HepG2 (cell line): ENCODE measurements at regions not wholly inside any gene's neighbourhood (a gene's known extent, or its start where the extent isn't known, plus 50 kb on each side); places are given as distances from the start of the nearest gene placed in this dataset.

Experiments used
- ATAC-seq: fragments of 200-7000 bp; cut with Tn5 transposase; 3 replicates; pipeline ENCODE4 v1.9.1; 2020; ENCODE audit warnings: mild to moderate bottlenecking, moderate library complexity
- BruUV-seq: library from RNA; stranded (reverse); fragments of 400-500 nt; replicated peaks from 2 replicates; lab custom pipeline; 2021; lab: Mats Ljungman, UMichigan
- CTCF ChIA-PET: fragments of 300-600 bp; formaldehyde crosslinking; extraction: SDS; loops from one replicate; lab custom pipeline; 2021; ENCODE audit warnings: low total read pairs, inconsistent platforms, low intra/inter-chr PET ratio; lab: Yijun Ruan, JAX
- POLR2A ChIA-PET: fragments of 350-600 bp; sonication (Branson Sonifier 250); formaldehyde crosslinking; loops from one replicate; lab custom pipeline; 2020; ENCODE audit warnings: antibody characterized with exemption, inconsistent platforms; lab: Yijun Ruan, JAX
- DNase-seq: peaks from one replicate; pipeline ENCODE4 v3.0.0-alpha.2; 2015; ENCODE audit warnings: low spot score
- FAIRE-seq: peaks from 3 replicates; lab custom pipeline; 2011; peaks lifted over from hg19 to GRCh38; lab: Jason Lieb, UNC
- H2AFZ ChIP-seq: one replicate; pipeline ENCODE4 v1.6.1; 2011; ENCODE audit warnings: low read length, inconsistent platforms
- H3K27ac ChIP-seq: fragments of 300-600 bp; 3 replicates; pipeline ENCODE4 v1.8.0; 2011; ENCODE audit warnings: mixed run types, mild to moderate bottlenecking, mixed read lengths, low read length, inconsistent platforms; ENCODE audit not compliant: insufficient read depth; ENCODE audit errors: extremely low read length
- H3K27me3 ChIP-seq, 2 experiments: fragments of 200-600 bp in 1 of 2; 2 replicates in 1 of 2; 3 replicates in 1 of 2; pipeline versions ENCODE4 v1.6.0 to v1.8.0; 2011; ENCODE audit warnings: low read length in 2 of 2, mild to moderate bottlenecking in 2 of 2, moderate library complexity in 2 of 2, inconsistent platforms in 1 of 2; ENCODE audit not compliant: insufficient read depth in 2 of 2, control insufficient read depth in 1 of 2
- H3K36me3 ChIP-seq, 2 experiments: fragments of 200-600 bp in 1 of 2; replicated peaks in 1 of 2; 2 replicates in 1 of 2; 3 replicates in 1 of 2; pipeline versions ENCODE4 v1.5.1 to v1.8.0; 2011; ENCODE audit warnings: low read length in 2 of 2, inconsistent platforms in 1 of 2; ENCODE audit not compliant: insufficient read depth in 2 of 2, control insufficient read depth in 1 of 2
- H3K4me1 ChIP-seq: 2 replicates; pipeline ENCODE4 v1.5.1; 2012; ENCODE audit warnings: low read length, inconsistent platforms; ENCODE audit not compliant: insufficient read depth
- H3K4me2 ChIP-seq: 2 replicates; pipeline ENCODE4 v1.6.0; 2011; ENCODE audit warnings: low read depth, low read length, inconsistent platforms
- H3K4me3 ChIP-seq, 3 experiments: fragments of 200-600 bp in 1 of 3; sonication (generic), shearing (Covaris generic) in 1 of 3; replicated peaks in 1 of 3; 2 replicates each; pipeline ENCODE4 v1.5.1; 2011 to 2016; ENCODE audit warnings: low read length in 3 of 3, inconsistent platforms in 2 of 3, low read depth in 2 of 3, mild to moderate bottlenecking in 2 of 3, control low read depth in 1 of 3, mixed read lengths in 1 of 3; ENCODE audit not compliant: insufficient read depth in 1 of 3
- H3K79me2 ChIP-seq: one replicate; pipeline ENCODE4 v1.6.1; 2011; ENCODE audit warnings: low read length, inconsistent platforms; ENCODE audit not compliant: insufficient read depth
- H3K9ac ChIP-seq: 2 replicates; pipeline ENCODE4 v1.6.0; 2011; ENCODE audit warnings: mild to moderate bottlenecking, low read depth, low read length, inconsistent platforms; ENCODE audit not compliant: insufficient read depth
- H3K9me3 ChIP-seq: 2 replicates; pipeline ENCODE4 v1.5.1; 2012; ENCODE audit warnings: mild to moderate bottlenecking, low read length
- H4K20me1 ChIP-seq: 2 replicates; pipeline ENCODE4 v1.6.0; 2011; ENCODE audit warnings: inconsistent platforms, mild to moderate bottlenecking, low read length, moderate library complexity; ENCODE audit not compliant: insufficient read depth
- CSRNP2 ChIP-seq: sonication (generic); formaldehyde crosslinking; conservative IDR thresholded peaks from 2 replicates; pipeline ENCODE4 v1.8.0; 2022; ENCODE audit warnings: low read depth, missing genetic modification reagents
- FOXM1 ChIP-seq: sonication (generic); formaldehyde crosslinking; IDR thresholded peaks from 2 replicates; pipeline ENCODE4 v1.5.0; 2020; ENCODE audit warnings: missing genetic modification reagents
- LBX2 ChIP-seq: sonication (generic); formaldehyde crosslinking; IDR thresholded peaks from 2 replicates; pipeline ENCODE4 v1.5.0; 2020; ENCODE audit warnings: missing genetic modification reagents, mild to moderate bottlenecking, borderline replicate concordance
- MAFK ChIP-seq, 2 experiments: IDR thresholded peaks in 1 of 2; conservative IDR thresholded peaks in 1 of 2; 2 replicates each; pipeline ENCODE4 v1.6.1; 2011; ENCODE audit warnings: improper control_type of control experiment in 2 of 2, low read length in 2 of 2
- NFKBIZ ChIP-seq: IDR thresholded peaks from 2 replicates; pipeline ENCODE4 v1.6.1; 2018; ENCODE audit warnings: missing genetic modification reagents, missing compliant biosample characterization
- PHF20 ChIP-seq: sonication (generic); formaldehyde crosslinking; IDR thresholded peaks from 2 replicates; pipeline ENCODE4 v1.5.0; 2020; ENCODE audit warnings: mild to moderate bottlenecking, missing genetic modification reagents
- ZNF12 ChIP-seq: sonication (generic); formaldehyde crosslinking; IDR thresholded peaks from 2 replicates; pipeline ENCODE4 v1.5.0; 2020; ENCODE audit warnings: missing genetic modification reagents
- WGBS: methylation state at CpG from one replicate; pipeline ENCODE4 v1.1.6; 2017; ENCODE audit warnings: low lambda C conversion rate; 5-methylcytosine and 5-hydroxymethylcytosine counted together
- in situ Hi-C: cut with HindIII; loops from 2 replicates; pipeline ENCODE4 v1.10.0; 2017; ENCODE audit warnings: low pct_unique_long_range_greater_than_20kb; ENCODE audit not compliant: extremely low pct_ligation_motif_present
- intact Hi-C: fragments of 100-400 bp; cut with micrococcal nuclease; formaldehyde crosslinking; loops from one replicate; pipeline ENCODE4 v1.10.0; 2022; ENCODE audit not compliant: unreplicated experiment
- TF ChIP-seq, protein P1 (sequence below): fragments of 450-650 bp; IDR thresholded peaks from 2 replicates; pipeline ENCODE4 v1.6.1; 2016
- TF ChIP-seq, protein P2 (sequence below), 2 experiments: sonication (generic) in 1 of 2; formaldehyde crosslinking in 1 of 2; IDR thresholded peaks; 2 replicates each; pipeline versions ENCODE4 v1.4.0 to v1.6.1; 2018 to 2020; ENCODE audit warnings: missing genetic modification reagents in 2 of 2, borderline replicate concordance in 1 of 2, low read depth in 1 of 2, mild to moderate bottlenecking in 1 of 2, missing biosample characterization in 1 of 2

GRCh38 chr7:3112479-3113134 lies 68.9 kb upstream of the CARD11 start:
- in situ Hi-C loops: no loop called here
- no peak for ATAC-seq
- H4K20me1 ChIP-seq: no peaks in the 10 kb centered on the region
- no peak overlapping the region for H3K9ac ChIP-seq
- BruUV-seq: no TSS peak
- intact Hi-C loops: no loop called here
- POLR2A ChIA-PET: no interaction called here
- no peak for DNase-seq
- CTCF ChIA-PET: no interaction called here
- 60% methylated on average over 2 of the region's 5 CpGs for WGBS
- H3K4me2 ChIP-seq: no peak overlapping the region
- no peak for FAIRE-seq
- H3K4me1 ChIP-seq: no peaks in the 10 kb centered on the region
- no peak overlapping the region for H3K27ac ChIP-seq
- no peaks in the 10 kb centered on the region for H3K36me3 ChIP-seq
- H3K9me3 ChIP-seq: peaks cover 5% of the 10 kb centered on the region; the same call in 1 of the 2 replicates
- no peak overlapping the region for H2AFZ ChIP-seq
- H3K4me3 ChIP-seq: no peak overlapping the region
- peaks cover 0 to 5% of the 10 kb centered on the region in 2 experiments; a peak in 1 of 5 replicates for H3K27me3 ChIP-seq
- TF ChIP-seq, protein P1, sequence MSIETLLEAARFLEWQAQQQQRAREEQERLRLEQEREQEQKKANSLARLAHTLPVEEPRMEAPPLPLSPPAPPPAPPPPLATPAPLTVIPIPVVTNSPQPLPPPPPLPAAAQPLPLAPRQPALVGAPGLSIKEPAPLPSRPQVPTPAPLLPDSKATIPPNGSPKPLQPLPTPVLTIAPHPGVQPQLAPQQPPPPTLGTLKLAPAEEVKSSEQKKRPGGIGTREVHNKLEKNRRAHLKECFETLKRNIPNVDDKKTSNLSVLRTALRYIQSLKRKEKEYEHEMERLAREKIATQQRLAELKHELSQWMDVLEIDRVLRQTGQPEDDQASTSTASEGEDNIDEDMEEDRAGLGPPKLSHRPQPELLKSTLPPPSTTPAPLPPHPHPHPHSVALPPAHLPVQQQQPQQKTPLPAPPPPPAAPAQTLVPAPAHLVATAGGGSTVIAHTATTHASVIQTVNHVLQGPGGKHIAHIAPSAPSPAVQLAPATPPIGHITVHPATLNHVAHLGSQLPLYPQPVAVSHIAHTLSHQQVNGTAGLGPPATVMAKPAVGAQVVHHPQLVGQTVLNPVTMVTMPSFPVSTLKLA: no peak
- TF ChIP-seq, protein P2, sequence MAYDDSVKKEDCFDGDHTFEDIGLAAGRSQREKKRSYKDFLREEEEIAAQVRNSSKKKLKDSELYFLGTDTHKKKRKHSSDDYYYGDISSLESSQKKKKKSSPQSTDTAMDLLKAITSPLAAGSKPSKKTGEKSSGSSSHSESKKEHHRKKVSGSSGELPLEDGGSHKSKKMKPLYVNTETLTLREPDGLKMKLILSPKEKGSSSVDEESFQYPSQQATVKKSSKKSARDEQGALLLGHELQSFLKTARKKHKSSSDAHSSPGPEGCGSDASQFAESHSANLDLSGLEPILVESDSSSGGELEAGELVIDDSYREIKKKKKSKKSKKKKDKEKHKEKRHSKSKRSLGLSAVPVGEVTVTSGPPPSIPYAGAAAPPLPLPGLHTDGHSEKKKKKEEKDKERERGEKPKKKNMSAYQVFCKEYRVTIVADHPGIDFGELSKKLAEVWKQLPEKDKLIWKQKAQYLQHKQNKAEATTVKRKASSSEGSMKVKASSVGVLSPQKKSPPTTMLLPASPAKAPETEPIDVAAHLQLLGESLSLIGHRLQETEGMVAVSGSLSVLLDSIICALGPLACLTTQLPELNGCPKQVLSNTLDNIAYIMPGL (CRISPR knock-in tag; IDR thresholded peaks at IDR 0.05; ENCODE audit: borderline replicate concordance in 1 of 2, low read depth in 1 of 2): no peak
- no peaks in the 10 kb centered on the region for H3K79me2 ChIP-seq

GRCh38 chr7:3114917-3115316 lies 71.2 kb upstream of the CARD11 start:
- BruUV-seq: no TSS peak
- 0 out of 2 replicates have a peak, but pooled peaks cover 5% of the 10 kb centered on the region for H3K9me3 ChIP-seq
- no peak for FAIRE-seq
- H3K27me3 ChIP-seq: no peaks in the 10 kb centered on the region
- ATAC-seq: no peak
- no peak overlapping the region for H3K27ac ChIP-seq
- ChIA-PET CTCF (no interaction called here), POLR2A (no interaction called here)
- H2AFZ ChIP-seq: no peak overlapping the region
- WGBS: 4% methylated on average over 5 of the region's 5 CpGs
- in situ Hi-C loops (no loop called here), intact Hi-C loops (no loop called here)
- H3K9ac ChIP-seq: no peak overlapping the region
- no peak overlapping the region for H3K4me2 ChIP-seq
- H4K20me1 ChIP-seq: no peaks in the 10 kb centered on the region
- H3K79me2 ChIP-seq: no peaks in the 10 kb centered on the region
- H3K4me1 ChIP-seq: no peaks in the 10 kb centered on the region
- no peak for DNase-seq
- no peaks in the 10 kb centered on the region for H3K36me3 ChIP-seq
- no peak overlapping the region for H3K4me3 ChIP-seq
- no peak for TF ChIP-seq FOXM1
- TF ChIP-seq CSRNP2 (CRISPR knock-in tag): no peak
- TF ChIP-seq MAFK (conservative IDR thresholded peaks at IDR 0.05 in 1 of 2, IDR thresholded peaks at IDR 0.05 in 1 of 2; ENCODE audit: low read length in 2 of 2): no peak
- TF ChIP-seq LBX2 (CRISPR knock-in tag): no peak
- no peak for TF ChIP-seq NFKBIZ
- TF ChIP-seq PHF20 (CRISPR knock-in tag): no peak
- no peak for TF ChIP-seq ZNF12
